Stomach (tissue), 4 donors: ENCODE measurements at regions not wholly inside any gene's neighbourhood (a gene's known extent, or its start where the extent isn't known, plus 50 kb on each side); places are given as distances from the start of the nearest gene placed in this dataset.

Source experiments
- CTCF ChIP-seq, 7 experiments: fragments of 450-650 bp in 4 of 7; fragments of 200-600 bp in 3 of 7; sonication (generic) in 3 of 7; IDR thresholded peaks; one replicate each; pipeline ENCODE4 v1.5.1; 2016 to 2019; ENCODE audit warnings: antibody characterized with exemption in 7 of 7, control low read depth in 2 of 7, mild to moderate bottlenecking in 1 of 7
- POLR2A ChIP-seq, 4 donors: fragments of 450-650 bp; IDR thresholded peaks; one replicate each; pipeline ENCODE4 v1.6.1; 2016; ENCODE audit warnings: antibody characterized with exemption in 4 of 4, control low read depth in 2 of 4, mild to moderate bottlenecking in 1 of 4, moderate library complexity in 1 of 4

DNA sequence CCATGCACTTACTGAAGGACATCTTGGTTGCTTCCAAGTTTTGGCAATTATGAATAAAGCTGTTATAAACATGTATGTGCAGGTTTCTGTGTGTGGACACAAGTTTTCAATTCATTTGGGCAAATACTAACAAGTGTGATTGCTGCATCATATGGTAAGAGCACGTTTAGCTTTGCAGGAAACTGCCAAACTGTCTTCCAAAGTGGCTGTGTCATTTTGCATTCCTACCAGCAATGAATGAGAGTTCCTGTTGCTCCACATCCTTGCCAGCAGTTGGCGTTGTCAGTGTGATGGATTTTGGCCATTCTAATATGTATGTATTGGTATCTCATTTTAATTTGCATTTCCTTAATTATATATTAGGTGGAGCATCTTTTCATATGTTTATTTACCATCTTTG lies 280.1 kb downstream of the SV2B start:
- TF ChIP-seq POLR2A (IDR thresholded peaks at IDR 0.05) (no peak), CTCF (IDR thresholded peaks at IDR 0.05) (no peak)
